H9 (cell line): ENCODE measurements at regions not wholly inside any gene's neighbourhood (a gene's known extent, or its start where the extent isn't known, plus 50 kb on each side); places are given as distances from the start of the nearest gene placed in this dataset.

Source experiments
- DNase-seq: peaks from one replicate; pipeline ENCODE4 v3.0.0-alpha.2; 2017
- H2AFZ ChIP-seq: one replicate; pipeline ENCODE4 v1.6.1; 2013; ENCODE audit warnings: mild to moderate bottlenecking, low read length, control low read depth, moderate library complexity
- H2AK5ac ChIP-seq: 2 replicates; pipeline ENCODE4 v1.6.1; 2013; ENCODE audit warnings: low read length, control low read depth, mixed read lengths; ENCODE audit not compliant: insufficient read length
- H2BK120ac ChIP-seq: one replicate; pipeline ENCODE4 v1.6.1; 2013; ENCODE audit warnings: low read depth, mild to moderate bottlenecking, low read length, control low read depth, inconsistent platforms; ENCODE audit not compliant: poor library complexity, severe bottlenecking
- H2BK12ac ChIP-seq: 2 replicates; pipeline ENCODE4 v1.6.1; 2013; ENCODE audit warnings: low read length, control low read depth, mixed read lengths, low read depth; ENCODE audit not compliant: insufficient read length
- H2BK15ac ChIP-seq: 2 replicates; pipeline ENCODE4 v1.6.1; 2013; ENCODE audit warnings: low read depth, low read length, control low read depth
- H2BK20ac ChIP-seq: one replicate; pipeline ENCODE4 v1.6.1; 2013; ENCODE audit warnings: low read depth, mild to moderate bottlenecking, low read length, control low read depth, inconsistent platforms; ENCODE audit not compliant: poor library complexity, severe bottlenecking
- H2BK5ac ChIP-seq: 2 replicates; pipeline ENCODE4 v1.6.1; 2013; ENCODE audit warnings: low read length, control low read depth, mixed read lengths; ENCODE audit not compliant: insufficient read length
- H3K14ac ChIP-seq: 2 replicates; pipeline ENCODE4 v1.6.1; 2013; ENCODE audit warnings: low read length, control low read depth; ENCODE audit not compliant: insufficient read depth
- H3K18ac ChIP-seq: 2 replicates; pipeline ENCODE4 v1.6.1; 2013; ENCODE audit warnings: low read depth, mild to moderate bottlenecking, mixed read lengths, low read length, control low read depth; ENCODE audit not compliant: insufficient read length
- H3K23ac ChIP-seq: 2 replicates; pipeline ENCODE4 v1.6.1; 2013; ENCODE audit warnings: low read length, control low read depth, mixed read lengths, low read depth; ENCODE audit not compliant: insufficient read length
- H3K23me2 ChIP-seq: 2 replicates; pipeline ENCODE4 v1.6.1; 2013; ENCODE audit warnings: low read depth, mild to moderate bottlenecking, mixed read lengths, low read length, control low read depth; ENCODE audit not compliant: insufficient read length, poor library complexity, severe bottlenecking
- H3K27ac ChIP-seq: 2 replicates; pipeline ENCODE4 v1.5.1; 2013; ENCODE audit warnings: low read length, control low read depth, mixed read lengths, low read depth; ENCODE audit not compliant: insufficient read length
- H3K27me3 ChIP-seq: 2 replicates; pipeline ENCODE4 v1.6.1; 2013; ENCODE audit warnings: low read length, control low read depth, inconsistent platforms; ENCODE audit not compliant: insufficient read depth
- H3K4ac ChIP-seq: 2 replicates; pipeline ENCODE4 v1.6.1; 2013; ENCODE audit warnings: low read depth, mild to moderate bottlenecking, control low read depth, inconsistent platforms, low read length, moderate library complexity
- H3K4me1 ChIP-seq: 2 replicates; pipeline ENCODE4 v1.6.1; 2013; ENCODE audit warnings: low read length, control low read depth, inconsistent platforms; ENCODE audit not compliant: insufficient read depth
- H3K4me2 ChIP-seq: 2 replicates; pipeline ENCODE4 v1.6.1; 2013; ENCODE audit warnings: low read length, control low read depth, mixed read lengths; ENCODE audit not compliant: insufficient read length, insufficient read depth
- H3K56ac ChIP-seq: 2 replicates; pipeline ENCODE4 v1.6.1; 2013; ENCODE audit warnings: low read depth, mild to moderate bottlenecking, mixed read lengths, low read length, control low read depth; ENCODE audit not compliant: insufficient read length
- H3K79me1 ChIP-seq: 2 replicates; pipeline ENCODE4 v1.6.1; 2013; ENCODE audit warnings: low read depth, mild to moderate bottlenecking, moderate library complexity, low read length, control low read depth, inconsistent platforms; ENCODE audit not compliant: insufficient read depth, poor library complexity, severe bottlenecking
- H3K79me2 ChIP-seq: 2 replicates; pipeline ENCODE4 v1.6.1; 2013; ENCODE audit warnings: low read length, control low read depth, inconsistent platforms; ENCODE audit not compliant: insufficient read depth
- H3K9ac ChIP-seq: 2 replicates; pipeline ENCODE4 v1.6.1; 2013; ENCODE audit warnings: low read length, control low read depth, mixed read lengths; ENCODE audit not compliant: insufficient read length; ENCODE audit errors: extremely low read depth
- H3K9me3 ChIP-seq: one replicate; pipeline ENCODE4 v1.6.1; 2013; ENCODE audit warnings: low read depth, low read length, inconsistent platforms; ENCODE audit not compliant: control insufficient read depth
- H3T11ph ChIP-seq: one replicate; pipeline ENCODE4 v1.6.1; 2013; ENCODE audit warnings: mild to moderate bottlenecking, low read length, control low read depth, inconsistent platforms
- H4K20me1 ChIP-seq: one replicate; pipeline ENCODE4 v1.6.1; 2013; ENCODE audit not compliant: control insufficient read depth, insufficient read length, insufficient read depth
- H4K5ac ChIP-seq: 2 replicates; pipeline ENCODE4 v1.6.1; 2013; ENCODE audit warnings: low read depth, mild to moderate bottlenecking, mixed read lengths, low read length, control low read depth; ENCODE audit not compliant: insufficient read length
- H4K8ac ChIP-seq: replicated peaks from 2 replicates; pipeline ENCODE4 v1.6.1; 2013; ENCODE audit warnings: low read length, control low read depth, mixed read lengths, low read depth; ENCODE audit not compliant: insufficient read length
- H4K91ac ChIP-seq: 2 replicates; pipeline ENCODE4 v1.6.1; 2013; ENCODE audit warnings: low read depth, mild to moderate bottlenecking, moderate library complexity, mixed read lengths, low read length, control low read depth; ENCODE audit not compliant: insufficient read length
- H3K27ac Mint-ChIP-seq, 3 experiments: 2 replicates in 2 of 3; 3 replicates in 1 of 3; pipeline ENCODE4 v1.8.0; 2020 to 2021; ENCODE audit warnings: mixed read lengths in 3 of 3, mild to moderate bottlenecking in 1 of 3, moderate library complexity in 1 of 3
- H3K27me3 Mint-ChIP-seq: 2 replicates; pipeline ENCODE4 v1.8.0; 2021; ENCODE audit warnings: low read depth, mild to moderate bottlenecking, moderate library complexity, mixed read lengths
- H3K36me3 Mint-ChIP-seq, 3 experiments: 2 replicates in 2 of 3; 3 replicates in 1 of 3; pipeline ENCODE4 v1.8.0; 2020 to 2021; ENCODE audit warnings: low read depth in 3 of 3, mixed read lengths in 3 of 3; ENCODE audit not compliant: insufficient read depth in 1 of 3
- H3K4me1 Mint-ChIP-seq, 2 experiments: 2 replicates each; pipeline ENCODE4 v1.8.0; 2020; ENCODE audit warnings: mixed read lengths in 2 of 2
- H3K4me3 Mint-ChIP-seq, 2 experiments: 2 replicates in 1 of 2; 3 replicates in 1 of 2; pipeline ENCODE4 v1.8.0; 2020 to 2021; ENCODE audit warnings: mild to moderate bottlenecking in 2 of 2, mixed read lengths in 2 of 2, moderate library complexity in 1 of 2
- H3K9me3 Mint-ChIP-seq, 2 experiments: 2 replicates in 1 of 2; 3 replicates in 1 of 2; pipeline ENCODE4 v1.8.0; 2020; ENCODE audit warnings: mild to moderate bottlenecking in 2 of 2, mixed read lengths in 2 of 2, moderate library complexity in 1 of 2
- CTCF ChIP-seq: fragments of 200-600 bp; sonication (generic); conservative IDR thresholded peaks from 3 replicates; pipeline ENCODE4 v1.8.0; 2021; ENCODE audit warnings: antibody characterized with exemption, mild to moderate bottlenecking

- Histone ChIP-seq H3K79me1 (no peaks in the 10 kb centered on the region), H3K23ac (no peak overlapping the region), H3K4me2 (no peak overlapping the region), H4K8ac (no peak overlapping the region), H3K79me2 (no peaks in the 10 kb centered on the region), H2BK5ac (no peak overlapping the region), H3K23me2 (no peaks in the 10 kb centered on the region), H2BK12ac (no peak overlapping the region), H2AK5ac (no peak overlapping the region), H3K4me1 (no peaks in the 10 kb centered on the region), H4K91ac (no peak overlapping the region), H3K27ac (no peak overlapping the region), H4K20me1 (no peaks in the 10 kb centered on the region), H3T11ph (no peak overlapping the region), H2BK120ac (no peak overlapping the region), H3K14ac (no peak overlapping the region), H3K18ac (no peak overlapping the region), H2BK20ac (no peak overlapping the region), H3K56ac (no peak overlapping the region), H4K5ac (no peak overlapping the region), H2BK15ac (no peak overlapping the region), H3K4ac (no peak overlapping the region), H3K9me3 (no peaks in the 10 kb centered on the region), H2AFZ (no peak overlapping the region), H3K27me3 (no peaks in the 10 kb centered on the region), H3K9ac (no peak overlapping the region)
- no peak overlapping the region for H3K27ac Mint-ChIP-seq
- no peaks in the 10 kb centered on the region for H3K9me3 Mint-ChIP-seq
- H3K27me3 Mint-ChIP-seq: peaks cover 1% of the 10 kb centered on the region; the same call in 1 of the 2 replicates
- no peak overlapping the region for H3K4me3 Mint-ChIP-seq
- DNase-seq: no peak
- H3K4me1 Mint-ChIP-seq: no peaks in the 10 kb centered on the region
- H3K36me3 Mint-ChIP-seq: no peaks in the 10 kb centered on the region
- TF ChIP-seq CTCF: no peak
Measured at GRCh38 chr22:34902335-34902734, 163.6 kb upstream of the ISX start.
